Osteocyte (in vitro differentiated cells): ENCODE measurements at regions not wholly inside any gene's neighbourhood (a gene's known extent, or its start where the extent isn't known, plus 50 kb on each side); places are given as distances from the start of the nearest gene placed in this dataset.
A peak's percentile ranks its signal among the peaks of the same experiment; 100 is the strongest.

Source experiments
- DNase-seq: peaks from one replicate; pipeline ENCODE4 v3.0.0; 2021; ENCODE audit warnings: mixed read lengths; ENCODE audit not compliant: unreplicated experiment; ENCODE audit errors: extremely low spot score
- H3K27ac Mint-ChIP-seq: one replicate; pipeline ENCODE4 v1.8.0; 2021; ENCODE audit warnings: mild to moderate bottlenecking, mixed read lengths; ENCODE audit not compliant: unreplicated experiment
- H3K27me3 Mint-ChIP-seq: one replicate; pipeline ENCODE4 v1.8.0; 2021; ENCODE audit warnings: mixed read lengths; ENCODE audit not compliant: unreplicated experiment
- H3K36me3 Mint-ChIP-seq: one replicate; pipeline ENCODE4 v1.8.0; 2021; ENCODE audit warnings: mixed read lengths; ENCODE audit not compliant: unreplicated experiment
- H3K4me1 Mint-ChIP-seq: one replicate; pipeline ENCODE4 v1.8.0; 2021; ENCODE audit warnings: mixed read lengths; ENCODE audit not compliant: unreplicated experiment
- H3K4me3 Mint-ChIP-seq: one replicate; pipeline ENCODE4 v1.8.0; 2021; ENCODE audit warnings: mild to moderate bottlenecking, moderate library complexity, mixed read lengths; ENCODE audit not compliant: unreplicated experiment
- H3K9me3 Mint-ChIP-seq: one replicate; pipeline ENCODE4 v1.8.0; 2021; ENCODE audit warnings: mixed read lengths; ENCODE audit not compliant: unreplicated experiment
- TF ChIP-seq, protein P1 (sequence below): fragments of 200-600 bp; sonication (generic); IDR thresholded peaks from 2 replicates; pipeline ENCODE4 v1.5.0; 2021; ENCODE audit warnings: antibody characterized with exemption, mild to moderate bottlenecking, moderate library complexity

DNA sequence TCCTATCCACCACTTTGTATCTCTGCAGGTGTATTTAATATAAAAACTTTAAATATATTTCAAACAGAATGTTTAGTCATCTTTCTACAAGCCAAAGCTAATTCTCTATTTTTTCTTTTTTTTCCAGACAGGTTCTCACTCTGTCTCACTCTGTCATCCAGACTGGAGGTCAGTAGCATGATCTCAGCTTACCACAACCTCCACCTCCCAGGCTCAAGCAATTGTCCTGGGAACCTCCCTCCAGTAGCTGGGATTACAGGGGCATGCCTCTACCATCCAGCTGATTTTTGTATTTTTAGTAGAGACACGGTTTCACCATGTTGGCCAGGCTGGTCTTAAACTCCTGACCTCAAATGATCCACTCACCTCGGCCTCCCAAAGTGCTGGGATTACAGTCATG is 202.6 kb downstream of the VGLL3 start:
- Mint-ChIP-seq H3K27me3 (no peaks in the 10 kb centered on the region), H3K4me3 (no peak overlapping the region), H3K4me1 (peaks cover 30% of the 10 kb centered on the region), H3K9me3 (no peaks in the 10 kb centered on the region), H3K27ac (no peak overlapping the region), H3K36me3 (peaks cover 2% of the 10 kb centered on the region)
- no peak for DNase-seq
- TF ChIP-seq, protein P1, sequence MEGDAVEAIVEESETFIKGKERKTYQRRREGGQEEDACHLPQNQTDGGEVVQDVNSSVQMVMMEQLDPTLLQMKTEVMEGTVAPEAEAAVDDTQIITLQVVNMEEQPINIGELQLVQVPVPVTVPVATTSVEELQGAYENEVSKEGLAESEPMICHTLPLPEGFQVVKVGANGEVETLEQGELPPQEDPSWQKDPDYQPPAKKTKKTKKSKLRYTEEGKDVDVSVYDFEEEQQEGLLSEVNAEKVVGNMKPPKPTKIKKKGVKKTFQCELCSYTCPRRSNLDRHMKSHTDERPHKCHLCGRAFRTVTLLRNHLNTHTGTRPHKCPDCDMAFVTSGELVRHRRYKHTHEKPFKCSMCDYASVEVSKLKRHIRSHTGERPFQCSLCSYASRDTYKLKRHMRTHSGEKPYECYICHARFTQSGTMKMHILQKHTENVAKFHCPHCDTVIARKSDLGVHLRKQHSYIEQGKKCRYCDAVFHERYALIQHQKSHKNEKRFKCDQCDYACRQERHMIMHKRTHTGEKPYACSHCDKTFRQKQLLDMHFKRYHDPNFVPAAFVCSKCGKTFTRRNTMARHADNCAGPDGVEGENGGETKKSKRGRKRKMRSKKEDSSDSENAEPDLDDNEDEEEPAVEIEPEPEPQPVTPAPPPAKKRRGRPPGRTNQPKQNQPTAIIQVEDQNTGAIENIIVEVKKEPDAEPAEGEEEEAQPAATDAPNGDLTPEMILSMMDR = no peak

DNA sequence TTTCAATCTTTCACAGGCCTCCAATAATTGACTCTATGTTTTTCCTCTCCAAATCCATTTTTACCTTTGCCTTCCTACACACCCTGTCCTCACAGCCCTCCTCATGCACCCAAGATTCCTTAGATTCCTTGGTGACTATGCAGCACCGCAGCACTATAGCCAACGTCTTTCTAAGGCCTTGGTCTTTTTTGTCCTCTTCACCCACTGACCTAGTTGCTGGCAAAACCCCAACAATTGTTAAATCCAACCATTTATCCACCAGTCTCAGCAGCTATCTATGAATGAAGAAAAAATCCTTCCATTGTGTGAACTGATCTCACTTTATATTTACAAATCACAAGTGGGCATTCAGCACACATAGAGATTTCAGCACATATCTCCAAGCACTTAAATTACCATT is 203.9 kb downstream of the VGLL3 start:
- H3K4me1 Mint-ChIP-seq = peaks cover 31% of the 10 kb centered on the region
- H3K4me3 Mint-ChIP-seq = no peak overlapping the region
- TF ChIP-seq, protein P1 = no peak

DNA sequence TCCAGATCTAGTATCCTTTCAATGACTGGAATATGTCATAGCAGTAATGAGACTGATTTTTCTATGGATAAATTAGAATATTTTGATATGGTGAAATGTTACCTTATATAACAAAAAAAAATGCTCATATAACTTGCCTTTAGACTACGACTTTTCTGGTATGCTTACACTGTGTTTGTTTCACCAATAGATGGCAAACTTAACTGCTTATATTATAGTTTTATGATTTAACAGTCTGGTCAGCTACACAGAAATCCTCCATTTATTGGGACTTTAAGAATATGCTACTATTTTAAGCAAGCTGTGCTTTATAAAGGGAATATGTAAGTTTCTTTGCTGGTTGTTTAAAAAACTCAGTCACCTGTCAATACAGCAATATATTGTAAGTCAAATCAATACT is 205.6 kb downstream of the VGLL3 start:
- no peak for DNase-seq
- Mint-ChIP-seq H3K27ac (no peak overlapping the region), H3K4me1 (peaks cover 28% of the 10 kb centered on the region), H3K27me3 (no peaks in the 10 kb centered on the region), H3K4me3 (no peak overlapping the region), H3K36me3 (peaks cover 2% of the 10 kb centered on the region), H3K9me3 (no peaks in the 10 kb centered on the region)
- TF ChIP-seq, protein P1 = peak; percentile 78

More for the DNA sequence above, 203.9 kb downstream of the VGLL3 start:
- Mint-ChIP-seq H3K36me3 (peaks cover 2% of the 10 kb centered on the region), H3K27ac (no peak overlapping the region), H3K27me3 (no peaks in the 10 kb centered on the region), H3K9me3 (no peaks in the 10 kb centered on the region)
- DNase-seq = no peak

DNA sequence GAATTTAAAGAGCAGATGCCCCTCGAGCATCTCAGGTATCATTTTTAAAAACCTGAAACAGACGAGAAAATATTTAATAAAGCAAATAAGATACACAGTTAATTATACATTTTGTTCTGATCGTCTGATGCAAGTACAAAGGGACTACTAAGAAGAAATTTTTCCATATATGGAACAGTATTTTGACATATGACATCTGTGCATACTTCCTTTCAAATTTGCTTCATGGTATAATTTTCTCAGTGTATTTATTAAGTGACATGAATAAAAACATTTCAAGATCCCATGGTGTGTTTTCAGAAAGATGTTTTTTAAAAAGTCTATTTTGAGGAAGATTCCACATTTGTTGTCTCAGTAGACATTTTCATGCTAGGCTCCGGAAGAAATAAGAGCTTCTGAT is 208.1 kb downstream of the VGLL3 start:
- Mint-ChIP-seq H3K4me1 (peaks cover 29% of the 10 kb centered on the region), H3K9me3 (peaks cover 4% of the 10 kb centered on the region), H3K27ac (peak overlapping the region; percentile 89), H3K27me3 (no peaks in the 10 kb centered on the region), H3K4me3 (peak overlapping the region; percentile 23), H3K36me3 (no peaks in the 10 kb centered on the region)
- no peak for DNase-seq
- TF ChIP-seq, protein P1 = no peak

DNA sequence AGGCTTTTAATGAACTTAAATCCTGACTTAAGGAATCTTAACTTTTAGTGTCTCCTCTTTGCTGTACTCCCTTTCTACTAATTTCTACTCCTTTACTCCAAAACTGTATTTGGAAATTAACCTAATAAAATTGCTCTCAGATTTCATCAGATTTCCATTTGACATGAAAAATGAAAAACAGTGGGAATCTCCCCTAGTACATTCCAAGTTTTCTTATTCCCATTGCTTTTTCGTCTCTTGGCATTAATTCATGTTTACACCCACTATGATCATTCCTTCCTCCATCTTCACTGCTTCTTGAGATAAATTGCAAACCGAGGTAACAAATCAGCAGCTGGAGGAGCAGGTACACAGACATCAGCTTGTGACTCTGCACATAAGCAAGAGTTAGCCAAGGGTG is 208.7 kb downstream of the VGLL3 start:
- TF ChIP-seq, protein P1 = no peak
- Mint-ChIP-seq H3K4me3 (no peak overlapping the region), H3K27me3 (no peaks in the 10 kb centered on the region), H3K27ac (peak overlapping the region; percentile 89), H3K9me3 (peaks cover 4% of the 10 kb centered on the region), H3K4me1 (peaks cover 31% of the 10 kb centered on the region), H3K36me3 (no peaks in the 10 kb centered on the region)
- no peak for DNase-seq
